NB4 (cell line): ENCODE measurements at regions not wholly inside any gene's neighbourhood (a gene's known extent, or its start where the extent isn't known, plus 50 kb on each side); places are given as distances from the start of the nearest gene placed in this dataset.
"Not testable (repeated sequence)": the region's sequence is repeated elsewhere in the genome, so short reads cannot be mapped to it uniquely, and the experiment has no call there.

Experiments
- DNase-seq: peaks from one replicate; pipeline ENCODE4 v3.0.0; 2010; ENCODE audit warnings: low read depth
- H3K4me3 ChIP-seq: one replicate; pipeline ENCODE4 v1.5.1; 2011; ENCODE audit warnings: mild to moderate bottlenecking, low read depth, low read length, moderate library complexity
- MYC ChIP-seq: IDR thresholded peaks from 2 replicates; pipeline ENCODE4 v1.6.1; 2011; ENCODE audit warnings: low read depth, low read length
- POLR2A ChIP-seq: IDR thresholded peaks from 2 replicates; pipeline ENCODE4 v1.6.1; 2011; ENCODE audit warnings: mild to moderate bottlenecking; ENCODE audit not compliant: insufficient read length; ENCODE audit errors: extremely low read depth
- TF ChIP-seq, protein P1 (sequence below): IDR thresholded peaks from one replicate; pipeline ENCODE4 v1.5.1; 2012; ENCODE audit warnings: low read depth, low read length
- TF ChIP-seq, protein P2 (sequence below): IDR thresholded peaks from 2 replicates; pipeline ENCODE4 v1.6.1; 2011; ENCODE audit warnings: low read depth, low read length

DNA sequence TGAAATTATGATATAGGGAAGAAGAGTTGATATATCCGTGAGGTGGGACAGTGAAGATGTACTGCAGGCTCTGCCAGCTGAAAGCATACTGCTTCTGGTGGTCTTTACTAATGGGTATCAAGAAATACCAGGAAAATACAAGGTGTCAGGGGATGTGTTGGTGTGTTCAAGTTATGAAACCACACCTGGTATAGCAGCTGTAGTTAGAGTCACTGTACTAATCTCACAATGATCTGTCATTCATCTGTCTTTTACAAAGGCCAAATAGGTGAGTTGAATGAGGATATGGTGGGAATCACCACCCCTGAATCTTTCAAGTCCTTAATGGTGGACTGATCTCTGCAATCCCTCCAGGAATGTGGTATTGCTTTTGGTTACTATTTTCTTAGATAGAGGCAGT is 152.7 kb downstream of the NFKBIZ start:
- no peak for DNase-seq
- H3K4me3 ChIP-seq = no peak overlapping the region
- no peak for TF ChIP-seq POLR2A
- TF ChIP-seq, protein P1, sequence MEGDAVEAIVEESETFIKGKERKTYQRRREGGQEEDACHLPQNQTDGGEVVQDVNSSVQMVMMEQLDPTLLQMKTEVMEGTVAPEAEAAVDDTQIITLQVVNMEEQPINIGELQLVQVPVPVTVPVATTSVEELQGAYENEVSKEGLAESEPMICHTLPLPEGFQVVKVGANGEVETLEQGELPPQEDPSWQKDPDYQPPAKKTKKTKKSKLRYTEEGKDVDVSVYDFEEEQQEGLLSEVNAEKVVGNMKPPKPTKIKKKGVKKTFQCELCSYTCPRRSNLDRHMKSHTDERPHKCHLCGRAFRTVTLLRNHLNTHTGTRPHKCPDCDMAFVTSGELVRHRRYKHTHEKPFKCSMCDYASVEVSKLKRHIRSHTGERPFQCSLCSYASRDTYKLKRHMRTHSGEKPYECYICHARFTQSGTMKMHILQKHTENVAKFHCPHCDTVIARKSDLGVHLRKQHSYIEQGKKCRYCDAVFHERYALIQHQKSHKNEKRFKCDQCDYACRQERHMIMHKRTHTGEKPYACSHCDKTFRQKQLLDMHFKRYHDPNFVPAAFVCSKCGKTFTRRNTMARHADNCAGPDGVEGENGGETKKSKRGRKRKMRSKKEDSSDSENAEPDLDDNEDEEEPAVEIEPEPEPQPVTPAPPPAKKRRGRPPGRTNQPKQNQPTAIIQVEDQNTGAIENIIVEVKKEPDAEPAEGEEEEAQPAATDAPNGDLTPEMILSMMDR = no peak
- TF ChIP-seq MYC = no peak
- TF ChIP-seq, protein P2, sequence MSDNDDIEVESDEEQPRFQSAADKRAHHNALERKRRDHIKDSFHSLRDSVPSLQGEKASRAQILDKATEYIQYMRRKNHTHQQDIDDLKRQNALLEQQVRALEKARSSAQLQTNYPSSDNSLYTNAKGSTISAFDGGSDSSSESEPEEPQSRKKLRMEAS = no peak

DNA sequence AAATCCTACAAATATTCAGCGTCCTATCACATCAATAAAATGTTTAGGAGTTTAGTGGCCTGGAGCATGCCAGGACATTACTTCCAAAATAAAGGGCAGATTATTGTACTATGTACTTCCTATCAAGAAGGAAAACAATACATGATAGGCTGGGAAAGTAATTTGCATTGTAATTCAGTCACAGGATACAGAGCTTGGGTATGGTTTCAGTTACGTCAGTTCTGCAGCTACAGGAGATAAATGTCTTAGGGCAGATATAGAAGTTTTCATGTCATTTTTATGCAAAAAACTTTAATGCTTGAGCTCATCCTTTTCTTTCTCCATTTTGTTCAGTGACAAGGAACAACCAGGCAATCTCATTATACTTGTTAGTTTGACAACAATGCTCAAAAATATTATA is 155.2 kb downstream of the NFKBIZ start:
- TF ChIP-seq, protein P2 = no peak
- TF ChIP-seq, protein P1 = no peak
- TF ChIP-seq MYC = no peak
- TF ChIP-seq POLR2A = no peak
- no peak overlapping the region for H3K4me3 ChIP-seq
- no peak for DNase-seq

DNA sequence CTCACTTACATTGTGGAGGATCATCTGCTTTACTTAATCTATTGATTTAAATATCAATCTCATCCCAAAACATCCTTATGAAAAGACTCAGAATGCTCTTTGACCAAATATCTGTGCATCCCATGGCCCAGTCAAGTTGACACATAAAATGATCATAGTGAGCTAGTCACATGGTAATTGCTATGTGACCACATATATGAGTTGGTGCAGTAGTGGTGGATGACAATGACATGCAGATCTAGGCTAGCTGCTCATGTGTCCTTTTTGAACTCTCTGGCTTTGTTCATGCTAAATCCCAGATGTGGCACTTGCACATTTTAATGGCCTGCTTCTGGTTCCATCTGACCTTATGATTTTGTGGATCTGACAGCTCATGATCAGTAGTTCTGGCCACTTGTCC is 156.2 kb downstream of the NFKBIZ start:
- TF ChIP-seq, protein P1 = no peak
- TF ChIP-seq POLR2A (no peak), MYC (no peak)
- TF ChIP-seq, protein P2 = no peak
- no peak overlapping the region for H3K4me3 ChIP-seq
- no peak for DNase-seq

DNA sequence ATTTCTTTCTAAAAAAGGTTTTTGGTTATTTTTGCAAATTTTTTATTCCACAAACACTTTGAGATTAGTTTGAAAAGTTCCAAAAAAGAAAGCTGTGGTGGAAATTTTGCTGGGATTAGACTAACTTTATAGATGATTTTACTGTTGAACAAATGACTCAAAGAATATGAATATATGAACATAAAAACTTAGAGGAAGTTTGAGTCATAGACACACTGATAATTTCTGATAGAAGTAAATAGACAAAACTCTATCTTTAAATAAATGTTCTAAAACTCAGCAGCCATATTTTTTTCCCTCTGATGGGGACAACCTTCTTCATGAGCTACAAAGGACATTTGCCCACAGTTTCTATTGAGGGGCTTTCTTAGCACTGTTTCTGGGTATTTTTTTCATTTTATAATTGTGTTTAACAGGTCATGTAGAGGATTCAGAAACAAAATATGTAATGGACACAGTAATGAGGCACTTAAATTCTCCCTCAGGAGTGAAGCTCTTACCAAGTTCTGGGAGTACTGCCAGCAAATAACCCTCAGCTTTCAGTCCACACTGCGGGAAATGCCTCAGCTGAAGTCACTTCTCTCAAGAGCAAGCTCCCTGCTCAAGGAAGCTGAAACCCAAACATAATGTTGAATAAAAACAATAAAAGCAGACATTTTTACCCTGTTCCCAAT is 157.6 kb downstream of the NFKBIZ start:
- H3K4me3 ChIP-seq = no peak overlapping the region
- TF ChIP-seq POLR2A (no peak), MYC (no peak)
- TF ChIP-seq, protein P1 = no peak
- TF ChIP-seq, protein P2 = no peak
- DNase-seq = no peak

DNA sequence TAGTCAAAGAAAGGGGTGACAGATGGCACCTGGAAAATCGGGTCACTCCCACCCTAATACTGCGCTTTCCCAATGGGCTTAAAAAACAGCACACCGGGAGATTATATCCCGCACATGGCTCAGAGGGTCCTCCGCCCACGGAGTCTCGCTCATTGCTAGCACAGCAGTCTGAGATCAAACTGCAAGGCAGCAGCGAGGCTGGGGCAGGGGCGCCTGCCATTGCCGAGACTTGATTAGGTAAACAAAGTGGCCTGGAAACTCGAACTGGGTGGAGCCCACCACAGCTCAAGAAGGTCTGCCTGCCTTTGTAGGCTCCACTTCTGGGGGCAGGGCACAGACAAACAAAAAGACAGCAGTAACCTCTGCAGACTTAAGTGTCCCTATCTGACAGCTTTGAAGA is 159.1 kb downstream of the NFKBIZ start:
- not testable (repeated sequence) for DNase-seq, H3K4me3 ChIP-seq

DNA sequence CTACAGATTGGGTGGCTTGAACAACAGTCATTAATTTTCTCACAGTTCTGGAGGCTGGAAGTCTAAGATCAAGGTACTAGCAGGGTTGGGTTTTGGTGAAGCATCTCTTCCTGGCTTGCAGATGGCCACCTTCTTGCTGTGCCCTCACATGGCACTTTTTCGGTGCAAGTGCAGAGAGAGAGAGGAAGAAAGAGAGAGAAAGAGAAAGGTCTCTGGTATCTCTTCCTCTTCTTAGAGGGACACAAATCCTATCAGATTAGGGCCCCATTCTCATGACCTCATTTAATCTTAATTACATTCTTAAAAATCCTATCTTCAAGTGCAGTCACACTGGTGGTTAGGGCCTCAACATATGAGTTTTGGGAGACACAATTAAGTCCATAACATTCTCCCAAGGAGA is 167.1 kb downstream of the NFKBIZ start:
- no peak overlapping the region for H3K4me3 ChIP-seq
- DNase-seq = no peak
- TF ChIP-seq, protein P2 = no peak
- TF ChIP-seq POLR2A (no peak), MYC (no peak)
- TF ChIP-seq, protein P1 = no peak
